SK-N-SH (cell line): ENCODE measurements at regions not wholly inside any gene's neighbourhood (a gene's known extent, or its start where the extent isn't known, plus 50 kb on each side); places are given as distances from the start of the nearest gene placed in this dataset.

ENCODE experiments used
- CTCF ChIA-PET: fragments of 300-600, 350-600 bp; formaldehyde crosslinking; extraction: SDS; loops from one replicate; lab custom pipeline; 2021; lab: Yijun Ruan, JAX
- POLR2A ChIA-PET: fragments of 350-600 bp; sonication (Branson Sonifier 250); formaldehyde crosslinking; extraction: SDS; loops from one replicate; lab custom pipeline; 2020; ENCODE audit warnings: antibody characterized with exemption, inconsistent platforms; lab: Yijun Ruan, JAX
- DNase-seq: peaks from one replicate; pipeline ENCODE4 v3.0.0; 2012
- H2AFZ ChIP-seq: fragments of 200-600 bp; sonication (generic); 2 replicates; pipeline ENCODE4 v1.8.1; 2016; ENCODE audit warnings: antibody characterized with exemption, mild to moderate bottlenecking, low read depth
- H3F3A ChIP-seq: fragments of 200-600 bp; sonication (generic); replicated peaks from 2 replicates; pipeline ENCODE3; 2016; ENCODE audit warnings: antibody characterized with exemption, mild to moderate bottlenecking; ENCODE audit not compliant: insufficient read depth
- H3K27ac ChIP-seq, 2 experiments: fragments of 200-500 bp in 1 of 2; fragments of 200-600 bp in 1 of 2; sonication (Bioruptor generic) in 1 of 2; sonication (generic), shearing (Covaris generic) in 1 of 2; 2 replicates each; pipeline versions ENCODE4 v1.5.1 to v1.6.1; 2014 to 2016; ENCODE audit warnings: low read depth in 2 of 2, inconsistent platforms in 1 of 2, low read length in 1 of 2, mild to moderate bottlenecking in 1 of 2, mixed read lengths in 1 of 2
- H3K27me3 ChIP-seq: fragments of 200-600 bp; sonication (generic), shearing (Covaris generic); 2 replicates; pipeline ENCODE4 v1.6.1; 2016; ENCODE audit warnings: mixed run types; ENCODE audit not compliant: insufficient read depth
- H3K36me3 ChIP-seq, 2 experiments: fragments of 200-500 bp in 1 of 2; fragments of 200-600 bp in 1 of 2; sonication (Bioruptor generic) in 1 of 2; sonication (generic) in 1 of 2; replicated peaks in 1 of 2; 2 replicates each; pipeline versions ENCODE3 to v1.5.1; 2014 to 2016; ENCODE audit warnings: low read length in 1 of 2, mild to moderate bottlenecking in 1 of 2; ENCODE audit not compliant: insufficient read depth in 2 of 2, control insufficient read depth in 1 of 2
- H3K4me1 ChIP-seq, 2 experiments: fragments of 200-500 bp in 1 of 2; fragments of 200-600 bp in 1 of 2; sonication (Bioruptor generic) in 1 of 2; sonication (generic), shearing (Covaris generic) in 1 of 2; 2 replicates each; pipeline versions ENCODE4 v1.5.1 to v1.6.1; 2014 to 2016; ENCODE audit warnings: low read depth in 1 of 2, low read length in 1 of 2, mixed run types in 1 of 2; ENCODE audit not compliant: insufficient read depth in 2 of 2, control insufficient read depth in 1 of 2
- H3K4me2 ChIP-seq: fragments of 200-600 bp; sonication (generic), shearing (Covaris generic); 2 replicates; pipeline ENCODE4 v1.6.1; 2017; ENCODE audit warnings: mixed run types
- H3K4me3 ChIP-seq, 2 experiments: fragments of 200-500 bp in 1 of 2; fragments of 200-600 bp in 1 of 2; sonication (Bioruptor generic) in 1 of 2; sonication (generic), shearing (Covaris generic) in 1 of 2; 2 replicates each; pipeline versions ENCODE4 v1.5.1 to v1.8.1; 2014 to 2016; ENCODE audit warnings: low read depth in 2 of 2, inconsistent platforms in 1 of 2, low read length in 1 of 2, mild to moderate bottlenecking in 1 of 2, mixed read lengths in 1 of 2, moderate library complexity in 1 of 2
- H3K79me2 ChIP-seq: fragments of 200-600 bp; sonication (generic); 2 replicates; pipeline ENCODE4 v1.8.1; 2017; ENCODE audit warnings: mild to moderate bottlenecking; ENCODE audit not compliant: insufficient read depth
- H3K9ac ChIP-seq: fragments of 200-600 bp; sonication (generic); 2 replicates; pipeline ENCODE4 v1.6.1; 2017; ENCODE audit warnings: mixed run types
- H3K9me2 ChIP-seq: fragments of 200-600 bp; sonication (generic); 2 replicates; pipeline ENCODE4 v1.6.1; 2017; ENCODE audit warnings: mixed run types
- H3K9me3 ChIP-seq: fragments of 200-600 bp; sonication (generic); 2 replicates; pipeline ENCODE4 v1.6.1; 2017; ENCODE audit warnings: mixed run types, mild to moderate bottlenecking, moderate library complexity
- H4K20me1 ChIP-seq: fragments of 200-600 bp; sonication (generic); 2 replicates; pipeline ENCODE4 v1.6.1; 2017; ENCODE audit warnings: mild to moderate bottlenecking, mixed run types; ENCODE audit not compliant: insufficient read depth
- EP300 ChIP-seq, 2 experiments: IDR thresholded peaks; 2 replicates each; pipeline versions ENCODE4 v1.4.0 to v1.6.1; 2012; ENCODE audit warnings: borderline replicate concordance in 1 of 2, low read depth in 1 of 2, low read length in 1 of 2
- FOSL2 ChIP-seq: IDR thresholded peaks from 2 replicates; pipeline ENCODE4 v1.4.0; 2012; ENCODE audit warnings: low read depth, mild to moderate bottlenecking, moderate library complexity, borderline replicate concordance
- JUND ChIP-seq: IDR thresholded peaks from 2 replicates; pipeline ENCODE4 v1.4.0; 2012
- MEF2A ChIP-seq: IDR thresholded peaks from 2 replicates; pipeline ENCODE4 v1.4.0; 2012; ENCODE audit warnings: low read depth, borderline replicate concordance
- MXI1 ChIP-seq: IDR thresholded peaks from 2 replicates; pipeline ENCODE4 v1.6.1; 2012; ENCODE audit warnings: mild to moderate bottlenecking, low read depth, low read length, improper control_type of control experiment
- NRF1 ChIP-seq: IDR thresholded peaks from 2 replicates; pipeline ENCODE4 v1.6.1; 2012; ENCODE audit warnings: low read depth, mild to moderate bottlenecking, low read length
- RAD21 ChIP-seq: IDR thresholded peaks from 2 replicates; pipeline ENCODE4 v1.6.1; 2012; ENCODE audit warnings: mild to moderate bottlenecking, low read length
- RXRA ChIP-seq: IDR thresholded peaks from 2 replicates; pipeline ENCODE4 v1.4.0; 2012; ENCODE audit warnings: low read depth, mild to moderate bottlenecking, borderline replicate concordance
- SMC3 ChIP-seq: IDR thresholded peaks from 2 replicates; pipeline ENCODE4 v1.6.1; 2012; ENCODE audit warnings: low read depth, low read length, improper control_type of control experiment
- WGBS: methylation state at CpG from one replicate; pipeline ENCODE4 v1.1.6; 2017; ENCODE audit warnings: low lambda C conversion rate; 5-methylcytosine and 5-hydroxymethylcytosine counted together
- TF ChIP-seq, protein P1 (sequence below): IDR thresholded peaks from 2 replicates; pipeline ENCODE4 v1.6.1; 2012; ENCODE audit warnings: mild to moderate bottlenecking, low read depth, low read length, moderate library complexity
- TF ChIP-seq, protein P2 (sequence below): IDR thresholded peaks from 2 replicates; pipeline ENCODE4 v1.4.0; 2012; ENCODE audit warnings: low read depth
- TF ChIP-seq, protein P3 (sequence below): fragments of 150-350 bp; IDR thresholded peaks from 2 replicates; pipeline ENCODE4 v1.6.1; 2017; ENCODE audit warnings: antibody characterized with exemption, low read length, low read depth, borderline replicate concordance
- TF ChIP-seq, protein P4 (sequence below): fragments of 200-600 bp; sonication (generic); IDR thresholded peaks from 2 replicates; pipeline ENCODE4 v1.6.1; 2017; ENCODE audit warnings: antibody characterized with exemption, mild to moderate bottlenecking, moderate library complexity
- TF ChIP-seq, protein P5 (sequence below): IDR thresholded peaks from 2 replicates; pipeline ENCODE4 v1.4.0; 2012; ENCODE audit warnings: low read depth, borderline replicate concordance
- TF ChIP-seq, protein P6 (sequence below): IDR thresholded peaks from 2 replicates; pipeline ENCODE4 v1.4.0; 2012; ENCODE audit warnings: low read depth, borderline replicate concordance

DNA sequence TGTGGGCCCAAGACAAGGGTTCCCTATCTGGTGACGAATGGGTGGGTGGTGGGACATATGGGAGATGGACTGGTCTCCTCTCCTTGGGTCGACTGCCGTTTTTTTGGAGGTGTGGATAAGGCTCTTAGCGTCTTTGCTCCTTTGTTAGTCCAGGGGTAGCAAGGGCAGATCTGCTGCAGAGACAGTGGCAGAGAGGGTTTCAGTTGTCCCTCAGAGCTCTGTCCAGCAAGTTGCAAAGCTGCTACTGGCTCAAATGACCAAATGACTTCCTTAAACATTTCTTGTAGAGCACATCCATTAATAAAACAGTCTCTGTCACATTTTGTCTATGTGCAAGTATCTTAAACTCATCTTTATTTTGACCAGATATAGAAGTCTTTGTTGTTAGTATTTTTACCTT is 508.0 kb upstream of the ADGRB3 start:
- DNase-seq = no peak
- Histone ChIP-seq H3F3A (no peaks in the 10 kb centered on the region), H3K4me1 (no peaks in the 10 kb centered on the region), H3K9me3 (0 out of 2 replicates have a peak, but pooled peaks cover 2% of the 10 kb centered on the region), H3K4me3 (no peak overlapping the region), H2AFZ (no peak overlapping the region), H3K36me3 (no peaks in the 10 kb centered on the region), H4K20me1 (no peaks in the 10 kb centered on the region), H3K9ac (no peak overlapping the region), H3K4me2 (no peak overlapping the region), H3K9me2 (0 out of 2 replicates have a peak, but pooled peaks cover 4% of the 10 kb centered on the region), H3K79me2 (no peaks in the 10 kb centered on the region), H3K27me3 (no peaks in the 10 kb centered on the region), H3K27ac (no peak overlapping the region)
- ChIA-PET CTCF (interaction anchor here (1.3 kb wide), 1 partner anchor 10 kb away, joined by 3 read pairs; no protein-coding TSS in a partner anchor), POLR2A (no interaction called here)
- 0% methylated on average over 1 of the region's 4 CpGs for whole genome bisulfite sequencing
- TF ChIP-seq, protein P1, sequence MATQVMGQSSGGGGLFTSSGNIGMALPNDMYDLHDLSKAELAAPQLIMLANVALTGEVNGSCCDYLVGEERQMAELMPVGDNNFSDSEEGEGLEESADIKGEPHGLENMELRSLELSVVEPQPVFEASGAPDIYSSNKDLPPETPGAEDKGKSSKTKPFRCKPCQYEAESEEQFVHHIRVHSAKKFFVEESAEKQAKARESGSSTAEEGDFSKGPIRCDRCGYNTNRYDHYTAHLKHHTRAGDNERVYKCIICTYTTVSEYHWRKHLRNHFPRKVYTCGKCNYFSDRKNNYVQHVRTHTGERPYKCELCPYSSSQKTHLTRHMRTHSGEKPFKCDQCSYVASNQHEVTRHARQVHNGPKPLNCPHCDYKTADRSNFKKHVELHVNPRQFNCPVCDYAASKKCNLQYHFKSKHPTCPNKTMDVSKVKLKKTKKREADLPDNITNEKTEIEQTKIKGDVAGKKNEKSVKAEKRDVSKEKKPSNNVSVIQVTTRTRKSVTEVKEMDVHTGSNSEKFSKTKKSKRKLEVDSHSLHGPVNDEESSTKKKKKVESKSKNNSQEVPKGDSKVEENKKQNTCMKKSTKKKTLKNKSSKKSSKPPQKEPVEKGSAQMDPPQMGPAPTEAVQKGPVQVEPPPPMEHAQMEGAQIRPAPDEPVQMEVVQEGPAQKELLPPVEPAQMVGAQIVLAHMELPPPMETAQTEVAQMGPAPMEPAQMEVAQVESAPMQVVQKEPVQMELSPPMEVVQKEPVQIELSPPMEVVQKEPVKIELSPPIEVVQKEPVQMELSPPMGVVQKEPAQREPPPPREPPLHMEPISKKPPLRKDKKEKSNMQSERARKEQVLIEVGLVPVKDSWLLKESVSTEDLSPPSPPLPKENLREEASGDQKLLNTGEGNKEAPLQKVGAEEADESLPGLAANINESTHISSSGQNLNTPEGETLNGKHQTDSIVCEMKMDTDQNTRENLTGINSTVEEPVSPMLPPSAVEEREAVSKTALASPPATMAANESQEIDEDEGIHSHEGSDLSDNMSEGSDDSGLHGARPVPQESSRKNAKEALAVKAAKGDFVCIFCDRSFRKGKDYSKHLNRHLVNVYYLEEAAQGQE = no peak
- no peak for TF ChIP-seq RAD21
- TF ChIP-seq, protein P2, sequence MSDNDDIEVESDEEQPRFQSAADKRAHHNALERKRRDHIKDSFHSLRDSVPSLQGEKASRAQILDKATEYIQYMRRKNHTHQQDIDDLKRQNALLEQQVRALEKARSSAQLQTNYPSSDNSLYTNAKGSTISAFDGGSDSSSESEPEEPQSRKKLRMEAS = no peak
- TF ChIP-seq, protein P3, sequence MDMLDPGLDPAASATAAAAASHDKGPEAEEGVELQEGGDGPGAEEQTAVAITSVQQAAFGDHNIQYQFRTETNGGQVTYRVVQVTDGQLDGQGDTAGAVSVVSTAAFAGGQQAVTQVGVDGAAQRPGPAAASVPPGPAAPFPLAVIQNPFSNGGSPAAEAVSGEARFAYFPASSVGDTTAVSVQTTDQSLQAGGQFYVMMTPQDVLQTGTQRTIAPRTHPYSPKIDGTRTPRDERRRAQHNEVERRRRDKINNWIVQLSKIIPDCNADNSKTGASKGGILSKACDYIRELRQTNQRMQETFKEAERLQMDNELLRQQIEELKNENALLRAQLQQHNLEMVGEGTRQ = no peak
- TF ChIP-seq NRF1 = no peak
- no peak for TF ChIP-seq SMC3
- TF ChIP-seq EP300 (IDR thresholded peaks at IDR 0.05; ENCODE audit: borderline replicate concordance in 1 of 2, low read depth in 1 of 2, low read length in 1 of 2) = no peak
- TF ChIP-seq, protein P4, sequence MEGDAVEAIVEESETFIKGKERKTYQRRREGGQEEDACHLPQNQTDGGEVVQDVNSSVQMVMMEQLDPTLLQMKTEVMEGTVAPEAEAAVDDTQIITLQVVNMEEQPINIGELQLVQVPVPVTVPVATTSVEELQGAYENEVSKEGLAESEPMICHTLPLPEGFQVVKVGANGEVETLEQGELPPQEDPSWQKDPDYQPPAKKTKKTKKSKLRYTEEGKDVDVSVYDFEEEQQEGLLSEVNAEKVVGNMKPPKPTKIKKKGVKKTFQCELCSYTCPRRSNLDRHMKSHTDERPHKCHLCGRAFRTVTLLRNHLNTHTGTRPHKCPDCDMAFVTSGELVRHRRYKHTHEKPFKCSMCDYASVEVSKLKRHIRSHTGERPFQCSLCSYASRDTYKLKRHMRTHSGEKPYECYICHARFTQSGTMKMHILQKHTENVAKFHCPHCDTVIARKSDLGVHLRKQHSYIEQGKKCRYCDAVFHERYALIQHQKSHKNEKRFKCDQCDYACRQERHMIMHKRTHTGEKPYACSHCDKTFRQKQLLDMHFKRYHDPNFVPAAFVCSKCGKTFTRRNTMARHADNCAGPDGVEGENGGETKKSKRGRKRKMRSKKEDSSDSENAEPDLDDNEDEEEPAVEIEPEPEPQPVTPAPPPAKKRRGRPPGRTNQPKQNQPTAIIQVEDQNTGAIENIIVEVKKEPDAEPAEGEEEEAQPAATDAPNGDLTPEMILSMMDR = no peak
- TF ChIP-seq, protein P5, sequence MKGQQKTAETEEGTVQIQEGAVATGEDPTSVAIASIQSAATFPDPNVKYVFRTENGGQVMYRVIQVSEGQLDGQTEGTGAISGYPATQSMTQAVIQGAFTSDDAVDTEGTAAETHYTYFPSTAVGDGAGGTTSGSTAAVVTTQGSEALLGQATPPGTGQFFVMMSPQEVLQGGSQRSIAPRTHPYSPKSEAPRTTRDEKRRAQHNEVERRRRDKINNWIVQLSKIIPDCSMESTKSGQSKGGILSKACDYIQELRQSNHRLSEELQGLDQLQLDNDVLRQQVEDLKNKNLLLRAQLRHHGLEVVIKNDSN = no peak
- TF ChIP-seq MXI1 = no peak
- TF ChIP-seq MEF2A = no peak
- no peak for TF ChIP-seq JUND
- TF ChIP-seq RXRA = no peak
- TF ChIP-seq, protein P6, sequence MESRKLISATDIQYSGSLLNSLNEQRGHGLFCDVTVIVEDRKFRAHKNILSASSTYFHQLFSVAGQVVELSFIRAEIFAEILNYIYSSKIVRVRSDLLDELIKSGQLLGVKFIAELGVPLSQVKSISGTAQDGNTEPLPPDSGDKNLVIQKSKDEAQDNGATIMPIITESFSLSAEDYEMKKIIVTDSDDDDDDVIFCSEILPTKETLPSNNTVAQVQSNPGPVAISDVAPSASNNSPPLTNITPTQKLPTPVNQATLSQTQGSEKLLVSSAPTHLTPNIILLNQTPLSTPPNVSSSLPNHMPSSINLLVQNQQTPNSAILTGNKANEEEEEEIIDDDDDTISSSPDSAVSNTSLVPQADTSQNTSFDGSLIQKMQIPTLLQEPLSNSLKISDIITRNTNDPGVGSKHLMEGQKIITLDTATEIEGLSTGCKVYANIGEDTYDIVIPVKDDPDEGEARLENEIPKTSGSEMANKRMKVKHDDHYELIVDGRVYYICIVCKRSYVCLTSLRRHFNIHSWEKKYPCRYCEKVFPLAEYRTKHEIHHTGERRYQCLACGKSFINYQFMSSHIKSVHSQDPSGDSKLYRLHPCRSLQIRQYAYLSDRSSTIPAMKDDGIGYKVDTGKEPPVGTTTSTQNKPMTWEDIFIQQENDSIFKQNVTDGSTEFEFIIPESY = no peak
- no peak for TF ChIP-seq FOSL2
